ENCODE measurements at regions not wholly inside any gene's neighbourhood (a gene's known extent, or its start where the extent isn't known, plus 50 kb on each side); places are given as distances from the start of the nearest gene placed in this dataset.
"Not testable (repeated sequence)": the region's sequence is repeated elsewhere in the genome, so short reads cannot be mapped to it uniquely, and the experiment has no call there.

DNA sequence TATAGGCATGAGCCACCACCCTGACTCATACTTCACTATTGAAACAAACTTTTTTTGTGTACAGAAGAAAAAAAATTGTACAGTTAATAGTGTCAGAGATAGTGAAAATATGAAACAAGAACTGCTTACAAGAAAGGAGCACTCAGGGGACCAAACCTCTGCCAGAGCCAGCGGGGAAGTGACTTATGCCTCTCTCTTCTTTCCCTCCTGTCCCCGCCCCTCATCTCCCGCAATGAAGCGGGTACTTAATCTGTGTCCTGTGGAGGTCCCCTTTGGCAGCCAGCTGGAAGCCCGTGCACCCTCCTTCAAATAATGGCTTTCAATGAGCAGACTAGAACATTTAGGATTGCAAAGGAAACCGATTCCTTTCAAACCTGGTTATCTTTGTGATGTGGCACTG is 51.5 kb downstream of the PPIAL4A start:
- not testable (repeated sequence) for DNase-seq

DNA sequence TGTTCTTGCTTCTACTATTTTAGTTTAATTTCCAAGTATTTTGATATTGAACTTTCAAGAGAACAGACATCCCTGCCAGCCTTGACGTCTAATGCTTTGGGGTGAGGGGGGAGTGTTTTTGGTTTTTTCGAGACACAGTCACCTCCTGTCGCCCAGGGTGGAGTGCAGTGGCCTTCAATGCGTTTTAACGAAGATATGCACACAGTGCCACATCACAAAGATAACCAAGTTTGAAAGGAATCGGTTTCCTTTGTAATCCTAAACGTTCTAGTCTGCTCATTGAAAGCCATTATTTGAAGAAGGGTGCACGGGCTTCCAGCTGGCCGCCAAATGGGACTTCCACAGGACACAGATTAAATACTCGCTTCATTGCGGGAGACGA is 52.3 kb downstream of the PPIAL4A start:
- DNase-seq = not testable (repeated sequence)

DNA sequence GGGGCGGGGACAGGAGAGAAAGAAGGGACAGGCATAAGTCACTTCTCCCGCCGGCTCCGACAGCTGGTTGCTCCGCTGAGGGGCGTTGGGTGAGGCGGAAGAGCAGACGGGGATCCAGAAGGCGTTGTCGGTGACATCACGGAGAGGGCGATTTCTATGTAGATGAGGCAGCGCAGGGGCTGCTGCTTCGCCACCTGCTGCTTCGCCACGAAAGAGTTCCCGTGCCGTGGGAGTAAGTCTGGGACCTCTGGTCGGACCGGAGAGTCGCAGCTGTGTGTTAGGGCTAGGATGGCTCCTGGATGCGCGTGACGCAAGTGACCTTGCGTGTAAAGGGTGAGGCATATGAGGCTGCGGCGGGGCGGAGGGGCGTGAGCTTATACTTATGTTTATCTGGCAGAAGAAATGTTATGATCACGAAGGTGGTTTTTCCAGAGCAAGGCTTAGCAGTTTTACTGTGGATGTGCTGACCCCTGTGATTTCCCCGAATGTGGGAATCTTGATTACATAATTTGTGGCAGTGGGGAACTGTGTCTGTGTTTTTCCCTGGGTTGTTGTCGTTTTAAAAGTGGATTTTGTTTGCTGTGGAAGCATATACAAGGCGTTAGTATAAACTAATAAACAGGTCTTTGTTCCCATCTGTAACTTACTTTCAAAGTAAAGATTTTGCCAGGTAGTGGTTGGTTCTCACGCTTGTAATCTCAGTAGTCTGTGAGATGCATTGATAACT is 52.8 kb downstream of the PPIAL4A start:
- DNase-seq = peak; percentile 92

DNA sequence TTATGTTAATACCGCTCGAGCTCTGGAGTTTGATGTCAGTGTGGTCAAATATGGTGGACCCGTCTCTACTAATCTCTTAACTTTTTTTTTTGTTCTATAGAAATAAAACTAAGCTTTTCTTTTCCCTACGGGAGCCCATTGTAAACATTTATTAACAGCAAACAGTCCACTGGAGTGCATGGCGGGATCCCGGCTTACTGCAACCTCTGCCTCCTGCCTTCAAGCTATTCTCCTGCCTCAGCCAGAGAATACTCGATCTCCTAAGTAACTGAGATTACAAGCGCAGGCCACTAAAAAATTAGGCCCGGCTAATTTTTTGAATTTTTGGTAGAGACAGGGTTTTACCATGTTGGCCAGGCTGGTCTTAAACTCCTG is 53.4 kb downstream of the PPIAL4A start:
- not testable (repeated sequence) for DNase-seq

DNA sequence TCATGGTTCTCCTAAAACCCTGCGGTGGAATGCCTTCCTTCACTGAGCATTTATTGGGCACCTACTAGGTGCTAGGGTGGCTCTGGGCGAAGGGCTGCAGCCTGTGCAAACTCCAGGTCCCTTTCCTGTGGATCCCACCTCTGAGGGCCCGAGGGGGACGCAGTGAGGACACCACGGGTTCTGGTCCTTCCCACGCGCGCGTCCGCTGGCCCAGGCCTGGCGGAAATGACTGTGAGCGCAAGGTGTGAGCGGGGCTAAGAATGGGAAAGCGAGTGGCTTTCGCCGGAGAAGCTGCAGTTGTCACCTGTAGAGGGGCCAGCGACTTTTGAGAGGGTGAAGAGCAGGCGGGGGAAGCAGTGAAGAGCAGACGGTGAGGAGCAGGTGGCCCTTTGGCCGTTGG is 55.1 kb downstream of the PPIAL4A start:
- not testable (repeated sequence) for DNase-seq

DNA sequence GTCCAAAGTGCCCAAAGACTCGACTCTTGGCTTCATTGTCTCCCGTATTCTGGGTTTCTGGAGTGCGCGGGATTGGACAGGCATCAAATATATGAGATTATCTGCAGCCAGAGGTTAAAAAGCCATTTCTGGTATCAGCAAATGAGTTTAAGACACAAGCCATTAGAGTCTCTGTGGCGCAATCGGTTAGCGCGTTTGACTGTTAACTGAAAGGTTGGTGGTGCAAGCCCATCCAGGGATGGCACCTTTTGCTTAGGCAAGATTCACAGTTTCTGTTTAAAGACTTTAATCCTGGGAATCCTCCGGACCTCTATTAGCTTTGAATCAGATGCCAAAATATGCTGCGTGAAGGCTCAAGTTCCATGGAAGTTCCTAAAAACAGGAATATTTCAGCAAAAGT is 55.6 kb downstream of the PPIAL4A start:
- peak; percentile 7 for DNase-seq

DNA sequence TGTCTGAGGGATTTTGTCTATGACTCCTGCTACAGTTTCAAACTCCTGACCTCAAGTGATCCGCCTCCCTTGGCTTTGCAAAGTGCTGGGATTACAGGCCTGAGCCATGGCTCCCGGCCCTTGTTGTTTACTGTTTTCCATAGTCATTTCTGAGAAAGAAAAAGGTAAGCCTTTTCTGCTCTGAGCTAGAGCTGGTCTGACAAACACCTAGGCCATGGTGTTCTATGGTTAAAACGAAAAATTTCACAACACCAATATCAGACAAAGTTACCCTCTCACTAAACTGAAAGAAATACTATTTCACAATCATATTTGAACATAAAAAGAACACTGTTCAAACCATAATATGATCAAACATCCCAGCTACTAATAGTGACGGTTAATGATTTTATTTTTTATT is 57.5 kb downstream of the PPIAL4A start:
- peak; percentile 5 for DNase-seq

DNA sequence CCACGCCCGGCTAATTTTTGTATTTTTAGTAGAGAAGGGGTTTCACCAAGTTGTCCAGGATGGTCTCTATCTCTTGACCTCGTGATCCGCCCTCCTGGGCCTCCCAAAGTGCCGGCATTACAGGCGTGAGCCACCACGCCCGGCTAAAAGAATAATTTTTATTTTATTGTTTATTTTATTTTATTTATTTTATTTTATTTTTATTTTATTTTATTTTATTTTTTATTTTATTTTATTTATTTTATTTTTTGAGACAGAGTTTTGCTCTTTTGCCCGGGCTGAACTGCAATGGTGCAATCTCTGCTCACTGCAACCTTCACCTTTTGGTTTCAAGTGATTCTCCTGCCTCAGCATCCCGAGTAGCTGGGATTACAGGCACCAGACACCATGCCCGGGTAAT is 60.2 kb downstream of the PPIAL4A start:
- DNase-seq = not testable (repeated sequence)

DNA sequence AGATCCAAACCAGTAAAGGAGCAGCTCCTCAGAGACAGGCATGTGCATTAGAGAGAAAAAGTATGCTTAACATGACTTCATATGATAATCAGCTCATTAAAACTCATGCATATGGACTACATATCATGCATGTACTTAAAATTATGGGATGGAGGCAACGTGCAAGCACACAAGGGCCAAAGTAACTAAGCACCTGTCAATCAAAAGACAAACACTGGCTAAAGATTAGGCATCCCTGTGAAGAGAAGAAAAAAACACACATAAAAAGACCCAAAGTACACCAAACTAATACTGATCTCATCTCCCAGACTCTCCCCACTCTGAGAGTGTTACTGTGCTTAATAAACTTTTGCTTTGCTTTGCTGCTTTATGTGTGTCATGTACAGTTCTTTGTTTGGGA is 61.1 kb downstream of the PPIAL4A start:
- DNase-seq = not testable (repeated sequence)

DNA sequence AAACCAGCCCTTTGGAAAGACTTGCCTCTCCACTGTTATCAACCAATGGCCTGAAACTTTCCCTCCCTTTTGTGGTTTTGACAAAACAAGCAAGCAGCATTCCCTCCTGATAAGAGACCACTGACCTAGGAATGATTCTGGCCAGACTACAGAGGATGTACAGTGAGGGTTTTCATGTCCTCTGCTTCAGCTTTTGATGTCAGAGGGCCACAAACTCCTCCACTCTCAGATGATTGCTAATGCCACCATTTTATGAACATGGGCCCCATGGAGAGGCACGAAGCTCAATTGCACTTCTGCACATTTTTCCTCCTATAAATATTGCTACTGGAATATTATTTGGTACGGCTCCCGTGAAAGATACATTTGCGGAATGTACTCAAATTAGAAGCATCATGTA is 61.5 kb downstream of the PPIAL4A start:
- not testable (repeated sequence) for DNase-seq

DNA sequence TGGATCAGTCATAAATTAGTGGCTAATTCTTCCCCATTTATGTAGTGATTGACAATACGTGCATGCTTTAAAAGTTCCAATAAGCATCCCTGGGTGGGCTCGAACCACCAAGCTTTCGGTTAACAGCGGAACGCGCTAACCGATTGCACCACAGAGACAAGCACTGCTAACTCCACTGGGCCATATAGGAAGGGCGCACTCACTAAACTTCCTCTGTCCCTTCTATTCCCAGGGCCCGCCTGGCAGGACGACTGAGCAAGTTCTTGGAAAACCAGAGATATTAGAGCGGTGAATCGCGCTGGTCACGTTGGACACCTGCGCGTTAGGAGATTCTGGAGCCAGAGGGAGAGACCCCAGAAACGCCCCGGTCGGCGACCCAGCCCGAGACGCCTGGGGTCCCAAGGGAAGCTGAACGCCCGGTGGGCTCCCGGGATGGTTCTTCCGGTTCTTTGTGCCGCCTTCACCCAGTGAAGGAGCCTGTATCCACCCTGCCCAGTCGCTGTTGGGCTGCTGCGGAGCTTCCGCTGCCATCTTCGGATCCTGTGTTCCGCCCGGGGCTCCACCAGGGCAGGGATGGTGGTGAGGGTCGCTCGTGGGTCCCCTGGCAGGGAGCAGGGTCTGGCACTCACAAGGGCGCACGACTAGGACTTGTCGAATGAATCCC is 62.8 kb downstream of the PPIAL4A start:
- DNase-seq = not testable (repeated sequence)

DNA sequence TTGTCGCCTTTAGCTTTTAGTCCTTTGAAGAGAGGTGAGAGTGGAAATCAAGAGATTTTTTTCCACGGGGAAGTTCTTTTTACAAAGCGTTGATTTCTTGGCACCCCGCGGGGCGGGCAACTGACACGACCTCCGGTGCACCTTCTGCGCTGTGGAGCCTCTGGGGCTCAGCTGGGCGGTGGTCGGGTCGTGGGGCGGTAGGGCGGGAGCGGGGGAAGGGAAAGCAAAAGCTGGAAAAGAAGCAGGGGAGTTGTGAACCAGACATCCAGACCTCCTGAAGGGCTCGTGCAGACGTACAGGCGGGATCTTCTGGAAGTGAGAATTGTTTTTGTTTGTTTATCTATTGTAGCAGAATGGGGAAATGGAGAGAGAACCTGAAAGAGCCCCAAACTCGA is 63.3 kb downstream of the PPIAL4A start:
- not testable (repeated sequence) for DNase-seq

DNA sequence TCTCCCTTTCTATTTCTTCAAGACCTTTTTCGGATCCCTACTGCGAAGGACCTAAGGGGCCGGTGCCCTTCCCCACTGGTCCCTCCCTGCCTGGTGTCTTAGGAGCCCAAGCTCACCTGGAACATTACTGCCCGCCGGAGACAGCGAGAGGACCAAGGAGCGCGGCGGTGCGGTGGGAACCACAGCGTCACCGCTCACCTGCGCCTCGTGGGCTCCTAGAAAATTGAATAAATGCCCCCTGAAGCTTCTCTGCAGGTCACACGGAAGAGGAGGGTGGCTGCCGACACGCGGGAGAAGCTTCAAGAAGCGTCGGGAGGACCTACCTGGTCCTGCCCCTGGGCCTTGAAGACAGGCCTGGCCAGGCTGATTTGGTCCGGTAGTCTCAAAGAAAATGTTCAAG is 65.2 kb downstream of the PPIAL4A start:
- DNase-seq = no peak

DNA sequence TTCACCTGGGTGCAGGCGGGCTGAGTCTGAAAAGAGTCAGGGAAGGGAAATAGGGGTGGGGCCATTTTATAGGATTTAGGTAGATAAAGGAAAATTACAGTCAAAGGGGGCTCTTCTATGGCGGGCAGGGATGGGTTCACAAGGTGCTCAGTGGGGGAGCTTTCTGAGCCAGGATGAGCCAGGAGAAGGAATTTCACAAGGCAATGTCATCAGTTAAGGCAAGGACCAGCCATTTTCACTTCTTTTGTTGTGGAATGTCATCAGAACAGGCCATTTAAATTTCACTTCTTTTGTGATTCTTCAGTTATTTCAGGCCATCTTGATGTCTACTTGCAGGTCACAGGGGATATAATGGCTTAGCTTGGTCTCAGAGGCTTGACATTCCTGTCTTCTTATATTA is 66.4 kb downstream of the PPIAL4A start:
- not testable (repeated sequence) for DNase-seq

DNA sequence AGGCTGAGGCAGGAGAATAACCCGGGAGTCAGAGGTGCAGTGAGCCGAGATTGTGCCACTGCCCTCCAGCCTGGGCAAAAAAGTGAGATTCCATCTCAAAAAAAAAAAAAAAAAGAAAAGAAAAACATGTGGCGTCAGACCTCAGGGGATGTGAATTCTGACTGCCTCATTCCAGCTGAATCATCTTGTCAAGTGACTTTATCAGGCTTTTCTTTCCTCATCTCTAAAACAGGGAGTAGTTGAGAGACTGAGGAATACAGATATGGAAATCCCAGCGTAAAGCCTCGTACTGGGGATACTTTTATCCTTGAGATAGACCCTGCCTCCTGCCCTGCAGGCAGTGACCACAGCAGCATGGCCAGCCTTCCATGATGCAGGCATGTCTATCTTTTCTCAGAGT is 76.4 kb downstream of the PPIAL4A start:
- DNase-seq = not testable (repeated sequence)

DNA sequence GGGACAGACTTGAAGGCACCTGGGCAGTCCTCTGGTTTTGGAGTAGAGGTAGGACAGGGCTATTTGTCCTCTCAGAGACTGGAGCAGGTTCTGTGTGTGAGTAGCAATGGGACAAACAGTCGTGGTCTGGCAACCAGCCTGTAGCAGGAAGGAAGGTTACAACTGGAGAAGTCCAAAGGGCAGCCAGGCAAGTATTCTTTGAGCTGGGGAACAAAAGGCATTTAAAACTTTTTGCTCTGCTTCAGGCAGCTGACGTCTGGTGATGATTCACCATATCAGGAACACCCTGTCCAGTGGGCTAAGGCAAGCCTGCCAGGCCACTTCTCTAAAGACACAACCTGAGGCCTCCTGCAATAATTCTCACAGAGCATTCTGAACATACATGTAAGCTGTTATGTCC is 83.3 kb downstream of the PPIAL4A start:
- not testable (repeated sequence) for DNase-seq

DNA sequence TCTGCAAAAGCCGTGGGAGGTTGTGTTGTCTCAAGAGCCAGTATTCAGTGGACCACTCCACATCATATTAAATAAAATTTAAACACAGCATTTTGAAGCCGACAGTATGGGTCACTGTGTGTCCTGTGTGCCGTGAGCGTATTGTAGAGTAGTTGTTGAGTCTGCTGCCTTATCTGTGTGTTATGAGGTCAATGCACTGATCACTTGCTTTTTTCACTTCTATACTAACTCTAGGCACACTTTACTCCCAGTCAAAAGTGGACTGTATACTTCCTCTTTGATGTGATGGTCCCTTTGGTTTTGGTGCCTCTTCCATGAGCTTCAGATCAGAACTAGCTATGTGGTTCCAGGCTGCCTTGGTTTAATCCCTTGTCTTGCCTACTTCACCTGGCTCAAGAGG is 84.3 kb downstream of the PPIAL4A start:
- not testable (repeated sequence) for DNase-seq

DNA sequence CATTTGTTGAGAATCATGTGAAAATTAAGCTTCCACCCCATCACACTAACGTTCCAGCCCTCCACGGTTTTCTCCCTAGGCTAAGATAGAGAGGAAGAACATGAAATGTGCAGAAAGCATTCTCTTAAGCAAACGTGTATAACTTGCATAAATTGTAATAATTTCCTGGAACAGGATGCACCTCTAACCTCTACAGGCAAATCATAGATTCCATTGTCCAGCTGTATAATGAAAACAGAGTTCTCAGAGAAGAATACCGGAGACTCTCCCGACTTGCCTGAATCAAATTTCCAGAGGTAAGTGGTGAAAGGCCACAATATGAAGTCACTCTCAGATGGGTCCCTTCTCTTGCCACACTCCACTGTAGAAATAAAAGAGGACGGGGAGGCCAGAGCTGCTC is 87.7 kb downstream of the PPIAL4A start:
- not testable (repeated sequence) for DNase-seq

DNA sequence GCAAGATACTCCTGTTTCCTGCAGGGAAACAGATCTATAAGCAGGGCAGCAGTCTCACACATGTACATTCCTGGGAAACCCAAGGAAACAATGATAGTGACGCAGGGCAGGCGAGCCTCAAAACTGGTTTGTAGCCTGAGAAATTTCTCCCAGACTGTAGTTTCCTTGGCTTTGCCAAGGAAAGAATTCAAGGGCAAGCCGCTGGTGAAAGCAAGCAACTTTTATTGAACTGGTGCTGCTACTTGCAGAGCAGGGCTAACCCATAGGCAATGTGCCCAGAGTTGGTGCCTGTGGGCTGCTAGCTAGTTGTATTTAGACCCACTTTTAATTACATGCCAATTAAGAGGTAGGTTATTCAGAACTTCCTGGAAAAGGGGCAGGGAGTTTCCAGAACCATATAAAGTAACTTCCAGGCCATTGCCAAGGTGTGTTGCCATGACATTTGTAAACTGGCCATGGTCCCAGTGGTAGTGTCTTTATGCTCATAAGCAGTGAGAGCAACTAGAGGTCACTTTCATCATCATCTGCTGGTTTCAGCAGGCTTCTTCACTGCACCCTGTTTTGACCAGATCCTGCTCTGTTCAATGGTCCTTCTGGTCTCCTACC is 92.0 kb downstream of the PPIAL4A start:
- DNase-seq = not testable (repeated sequence)

DNA sequence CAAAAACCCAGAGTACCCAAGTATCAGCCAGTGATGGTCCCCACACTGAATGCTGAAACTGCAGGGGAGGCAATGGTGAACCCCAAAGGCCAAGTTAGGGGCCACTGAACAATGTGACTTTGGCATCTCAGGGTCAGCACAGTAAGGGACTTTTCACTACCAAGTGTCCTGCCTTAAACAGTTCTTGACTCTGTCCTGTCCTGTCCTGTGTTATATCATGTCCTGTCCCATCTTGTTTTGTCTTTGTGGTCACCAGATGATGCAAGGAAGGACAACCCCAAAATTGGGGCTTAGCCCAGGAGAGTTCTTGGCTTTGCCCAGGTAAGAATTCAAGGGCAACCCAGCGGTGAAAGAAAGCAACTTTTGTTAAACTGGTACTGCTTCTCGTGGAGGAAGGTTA is 105.0 kb downstream of the PPIAL4A start:
- DNase-seq = not testable (repeated sequence)

DNA sequence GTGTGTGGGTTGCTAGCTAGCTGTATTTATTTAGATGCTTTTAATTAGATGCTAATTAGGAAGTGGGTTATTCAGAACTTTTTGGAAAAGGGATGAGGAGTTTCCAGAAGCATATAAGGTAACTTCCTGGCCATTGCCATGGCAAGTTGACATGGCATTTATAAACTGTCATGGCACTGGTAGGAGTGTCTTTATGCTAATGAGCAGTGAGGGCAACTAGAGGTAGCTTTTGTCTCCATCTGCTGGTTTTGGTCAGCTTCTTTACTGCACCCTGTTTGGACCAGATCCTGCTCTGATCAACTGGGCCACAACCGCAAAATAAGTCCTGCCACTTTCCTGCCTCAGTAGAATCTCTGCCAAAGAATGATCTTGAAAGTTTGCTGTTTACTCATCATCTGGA is 105.5 kb downstream of the PPIAL4A start:
- not testable (repeated sequence) for DNase-seq

DNA sequence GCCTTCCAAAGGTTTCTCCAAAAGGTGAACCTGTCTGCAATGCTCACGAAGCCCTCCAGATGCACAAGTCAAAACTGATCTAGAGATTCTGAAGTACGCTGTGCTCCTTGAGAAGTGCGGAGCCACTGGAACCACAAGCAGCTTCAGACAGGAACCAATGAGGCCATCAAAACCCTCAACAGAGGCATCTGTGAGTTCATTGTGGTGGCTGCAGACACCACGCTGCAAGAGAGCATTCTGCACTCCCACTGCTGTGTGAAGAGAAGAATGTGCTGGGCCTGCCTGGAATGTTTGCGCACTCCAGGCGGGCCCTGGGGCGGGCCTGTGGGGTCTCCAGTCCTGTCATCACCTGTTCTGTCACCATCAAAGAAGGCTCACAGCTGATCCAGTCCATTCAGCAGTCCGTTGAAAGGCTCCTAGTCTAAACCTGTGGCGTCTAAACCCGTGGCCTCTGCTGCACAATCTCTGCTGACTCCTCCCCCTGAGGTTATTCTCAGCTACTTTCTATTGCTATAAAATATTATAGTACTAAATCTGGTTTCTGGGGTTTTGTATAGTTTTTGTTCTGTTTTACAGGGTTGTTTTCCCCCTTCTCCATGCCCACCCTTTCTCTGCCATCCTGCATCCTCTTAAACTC is 111.6 kb downstream of the PPIAL4A start:
- DNase-seq = not testable (repeated sequence)

DNA sequence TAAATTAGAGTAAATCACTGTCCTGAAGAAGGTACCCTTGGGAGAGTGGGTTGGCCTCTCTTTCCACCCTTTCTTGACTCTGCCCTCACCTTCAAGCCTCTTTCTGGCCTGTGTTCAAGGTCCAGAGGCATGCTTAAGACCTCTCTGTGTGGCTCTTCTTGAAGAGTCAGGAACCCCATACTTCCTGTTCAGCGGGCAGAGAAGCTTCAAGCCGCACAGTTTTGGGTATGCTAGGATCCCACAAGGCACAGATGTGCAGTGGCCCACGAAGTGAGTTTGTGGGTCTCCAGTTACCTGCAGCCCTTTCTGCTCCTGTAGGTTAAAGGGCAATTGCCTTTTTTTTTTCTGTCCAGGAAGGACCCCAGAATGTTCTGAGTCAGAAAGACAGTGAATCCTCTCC is 113.7 kb downstream of the PPIAL4A start:
- not testable (repeated sequence) for DNase-seq

DNA sequence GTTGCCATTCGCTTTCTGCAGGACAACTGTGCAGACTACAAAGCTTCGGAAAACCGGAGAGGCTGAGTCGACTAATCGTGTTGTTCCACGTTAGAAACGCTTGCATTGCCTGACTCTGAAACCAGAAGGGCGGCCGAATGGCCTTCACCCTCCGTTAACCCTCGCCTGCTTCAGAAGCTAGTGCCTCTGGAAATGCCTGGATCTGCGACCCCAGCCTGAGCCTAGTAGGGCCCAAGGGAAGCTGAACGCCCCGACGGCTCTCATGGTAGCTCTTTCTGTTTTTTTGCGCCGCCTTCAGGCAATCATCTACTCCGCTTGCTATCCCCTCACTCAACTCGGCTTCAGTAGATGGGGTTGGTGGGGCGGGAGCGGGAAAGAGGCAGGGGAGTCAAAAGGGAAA is 117.3 kb downstream of the PPIAL4A start:
- DNase-seq = not testable (repeated sequence)

Measured in hematopoietic multipotent progenitor cell treated with erythropoietin and hydrocortisone succinate and interleukin-3 and kit ligand, for 6 days (in vitro differentiated cells).